ENCODE measurements at regions not wholly inside any gene's neighbourhood (a gene's known extent, or its start where the extent isn't known, plus 50 kb on each side); places are given as distances from the start of the nearest gene placed in this dataset.

GRCh38 chr2:147082850-147083522, 761.8 kb upstream of the ACVR2A start:
- no peaks in the 10 kb centered on the region for H3K79me1 ChIP-seq (ENCODE audit: insufficient read depth, low read depth, low read length, poor library complexity, severe bottlenecking)
- H4K91ac ChIP-seq (ENCODE audit: insufficient read length, low read depth, low read length): no peak overlapping the region
- no peak overlapping the region for H2AFZ ChIP-seq (ENCODE audit: low read length)
- H2BK15ac ChIP-seq (ENCODE audit: low read depth, low read length): no peak overlapping the region
- H2BK20ac ChIP-seq (ENCODE audit: low read depth, low read length, poor library complexity, severe bottlenecking): no peak overlapping the region
- no peak overlapping the region for H2BK120ac ChIP-seq (ENCODE audit: low read depth, low read length, poor library complexity, severe bottlenecking)
- H3K23me2 ChIP-seq (ENCODE audit: insufficient read length, low read depth, low read length, poor library complexity, severe bottlenecking): no peaks in the 10 kb centered on the region
- TF ChIP-seq CTCF (conservative IDR thresholded peaks at IDR 0.05): peak; percentile 93
- no peak overlapping the region for H3K9ac ChIP-seq (ENCODE audit: extremely low read depth, insufficient read length, low read length)
- H4K8ac ChIP-seq (replicated peaks; ENCODE audit: insufficient read length, low read depth, low read length): no peak overlapping the region
- no peak overlapping the region for H2AK5ac ChIP-seq (ENCODE audit: insufficient read length, low read length)
- no peak overlapping the region for H3T11ph ChIP-seq (ENCODE audit: low read length)
- no peaks in the 10 kb centered on the region for H4K20me1 ChIP-seq (ENCODE audit: control insufficient read depth, insufficient read depth, insufficient read length)
- H3K27me3 Mint-ChIP-seq (ENCODE audit: low read depth): no peaks in the 10 kb centered on the region
- no peaks in the 10 kb centered on the region for H3K4me1 ChIP-seq (ENCODE audit: insufficient read depth, low read length)
- no peaks in the 10 kb centered on the region for H3K79me2 ChIP-seq (ENCODE audit: insufficient read depth, low read length)
- peak; percentile 68 for DNase-seq
- H3K9me3 ChIP-seq (ENCODE audit: control insufficient read depth, low read depth, low read length): no peaks in the 10 kb centered on the region
- H3K18ac ChIP-seq (ENCODE audit: insufficient read length, low read depth, low read length): no peak overlapping the region
- no peak overlapping the region for H3K27ac ChIP-seq (ENCODE audit: insufficient read length, low read depth, low read length)
- no peak overlapping the region for H2BK5ac ChIP-seq (ENCODE audit: insufficient read length, low read length)
- H3K4me3 Mint-ChIP-seq: no peak overlapping the region
- H3K4ac ChIP-seq (ENCODE audit: low read depth, low read length): no peak overlapping the region
- H3K36me3 Mint-ChIP-seq (ENCODE audit: insufficient read depth in 1 of 3, low read depth in 3 of 3): no peaks in the 10 kb centered on the region
- H3K27me3 ChIP-seq (ENCODE audit: insufficient read depth, low read length): no peaks in the 10 kb centered on the region
- no peaks in the 10 kb centered on the region for H3K9me3 Mint-ChIP-seq
- no peak overlapping the region for H3K56ac ChIP-seq (ENCODE audit: insufficient read length, low read depth, low read length)
- H3K4me1 Mint-ChIP-seq: no peaks in the 10 kb centered on the region
- H4K5ac ChIP-seq (ENCODE audit: insufficient read length, low read depth, low read length): no peak overlapping the region
- no peak overlapping the region for H3K23ac ChIP-seq (ENCODE audit: insufficient read length, low read depth, low read length)
- no peak overlapping the region for H3K4me2 ChIP-seq (ENCODE audit: insufficient read depth, insufficient read length, low read length)
- WGBS (ENCODE audit: extremely low coverage, insufficient read length, low lambda C conversion rate): no CpG with 5 or more reads among the region's 3 CpGs
- no peak overlapping the region for H3K14ac ChIP-seq (ENCODE audit: insufficient read depth, low read length)
- no peak overlapping the region for H2BK12ac ChIP-seq (ENCODE audit: insufficient read length, low read depth, low read length)
- H3K27ac Mint-ChIP-seq: no peak overlapping the region; a peak in 1 of 7 replicates
